H1 (cell line): ENCODE measurements at regions not wholly inside any gene's neighbourhood (a gene's known extent, or its start where the extent isn't known, plus 50 kb on each side); places are given as distances from the start of the nearest gene placed in this dataset.

ENCODE experiments used
- CTBP2 ChIP-seq: IDR thresholded peaks from 2 replicates; pipeline ENCODE4 v1.7.0; 2011; ENCODE audit warnings: borderline replicate concordance, mild to moderate bottlenecking, moderate library complexity, mixed read lengths, low read length; ENCODE audit not compliant: insufficient read depth, insufficient read length
- CTCF ChIP-seq, 3 experiments: IDR thresholded peaks; 1 replicate in 2 of 3; 2 replicates in 1 of 3; pipeline versions ENCODE4 v1.5.1 to v1.6.1; 2011; ENCODE audit warnings: low read length in 3 of 3, mild to moderate bottlenecking in 3 of 3, inconsistent platforms in 2 of 3, low read depth in 1 of 3, moderate library complexity in 1 of 3; ENCODE audit not compliant: insufficient read depth in 1 of 3; ENCODE audit errors: control extremely low read depth in 1 of 3
- POLR2A ChIP-seq, 2 experiments: IDR thresholded peaks; 1 replicate in 1 of 2; 2 replicates in 1 of 2; pipeline ENCODE4 v1.6.1; 2011; ENCODE audit warnings: low read depth in 2 of 2, low read length in 2 of 2, mild to moderate bottlenecking in 2 of 2; ENCODE audit errors: control extremely low read depth in 1 of 2

- no peak for TF ChIP-seq POLR2A (IDR thresholded peaks at IDR 0.05; ENCODE audit: control extremely low read depth in 1 of 2, low read depth in 2 of 2, low read length in 2 of 2)
- TF ChIP-seq CTCF (IDR thresholded peaks at IDR 0.05; ENCODE audit: control extremely low read depth in 1 of 3, insufficient read depth in 1 of 3, low read depth in 1 of 3, low read length in 3 of 3), result no peak
- no peak for TF ChIP-seq CTBP2
Measured at GRCh38 chr9:16112116-16112515, 559.3 kb downstream of the CCDC171 start.
